Sigmoid colon (tissue), 6 donors: ENCODE measurements at regions not wholly inside any gene's neighbourhood (a gene's known extent, or its start where the extent isn't known, plus 50 kb on each side); places are given as distances from the start of the nearest gene placed in this dataset.

Experiments
- DNase-seq: peaks from one replicate; pipeline ENCODE4 v3.0.0-alpha.2; 2019
- H3K27ac ChIP-seq, 4 donors: fragments of 200-600 bp; sonication (generic); one replicate each; pipeline ENCODE4 v1.5.1; 2016 to 2019; ENCODE audit warnings: mild to moderate bottlenecking in 1 of 4
- H3K27me3 ChIP-seq, 3 donors: fragments of 200-600 bp; sonication (generic); one replicate each; pipeline ENCODE4 v1.5.1; 2019; ENCODE audit warnings: mild to moderate bottlenecking in 1 of 3
- H3K36me3 ChIP-seq, 4 donors: fragments of 200-600 bp; sonication (generic); one replicate each; pipeline ENCODE4 v1.5.1; 2016 to 2019
- H3K4me1 ChIP-seq, 4 donors: fragments of 200-600 bp; sonication (generic); one replicate each; pipeline ENCODE4 v1.5.1; 2017 to 2019
- H3K4me3 ChIP-seq, 4 donors: fragments of 200-600 bp; sonication (generic); one replicate each; pipeline ENCODE4 v1.5.1; 2017 to 2019; ENCODE audit warnings: mild to moderate bottlenecking in 2 of 4, moderate library complexity in 1 of 4
- H3K9me3 ChIP-seq, 4 donors: fragments of 200-600 bp in 3 of 4; sonication (generic) in 3 of 4; one replicate each; pipeline versions ENCODE4 v1.5.1 to v1.6.1; 2013 to 2019
- CTCF ChIP-seq, 4 experiments: fragments of 450-650 bp in 3 of 4; fragments of 200-600 bp in 1 of 4; IDR thresholded peaks; one replicate each; pipeline ENCODE4 v1.5.1; 2016 to 2019; ENCODE audit warnings: antibody characterized with exemption in 4 of 4, mild to moderate bottlenecking in 3 of 4, moderate library complexity in 2 of 4
- EP300 ChIP-seq, 4 donors: sonication (generic); formaldehyde crosslinking; IDR thresholded peaks; one replicate each; pipeline ENCODE4 v1.6.1; 2017; ENCODE audit warnings: antibody characterized with exemption in 4 of 4
- POLR2A ChIP-seq, 2 donors: fragments of 450-650 bp; IDR thresholded peaks; one replicate each; pipeline ENCODE4 v1.6.1; 2016; ENCODE audit warnings: antibody characterized with exemption in 2 of 2, mild to moderate bottlenecking in 2 of 2, moderate library complexity in 2 of 2
- POLR2AphosphoS5 ChIP-seq, 4 donors: sonication (generic); formaldehyde crosslinking; IDR thresholded peaks; one replicate each; pipeline ENCODE4 v1.6.1; 2017; ENCODE audit warnings: antibody characterized with exemption in 4 of 4
- WGBS, 2 donors: extraction: QIAGEN DNeasy Blood & Tissue Kit; methylation state at CpG; one replicate each; pipeline ENCODE4 v1.1.7; 2013; 5-methylcytosine and 5-hydroxymethylcytosine counted together
- intact Hi-C: fragments of 100-400 bp; cut with DNase I; formaldehyde crosslinking; loops from one replicate; pipeline ENCODE4 v1.15.1; 2023
- donor health status: healthy with polysubstance abuse.
- donor health status: healthy.

GRCh38 chr6:154888421-154889295, 106.5 kb upstream of the TIAM2 start:
- H3K4me1 ChIP-seq, result peaks cover 0 to 36% (median 31%) of the 10 kb centered on the region in 4 donors
- no peaks in the 10 kb centered on the region for H3K36me3 ChIP-seq
- H3K9me3 ChIP-seq, result no peaks in the 10 kb centered on the region
- H3K4me3 ChIP-seq, result no peak overlapping the region
- no peaks in the 10 kb centered on the region for H3K27me3 ChIP-seq
- no peak for DNase-seq
- WGBS, 2 donors, result 90 to 95% methylated on average over 6 of the region's 6 CpGs
- H3K27ac ChIP-seq, result peak overlapping the region in 3 of 4 donors; percentile 7 to 21 (median 9)
- intact Hi-C loops, result no loop called here
- TF ChIP-seq CTCF (IDR thresholded peaks at IDR 0.05) (no peak), EP300 (IDR thresholded peaks at IDR 0.05) (no peak), POLR2A (IDR thresholded peaks at IDR 0.05) (no peak), POLR2AphosphoS5 (IDR thresholded peaks at IDR 0.05) (no peak)

GRCh38 chr6:154890874-154891273, 104.2 kb upstream of the TIAM2 start:
- no peak for TF ChIP-seq EP300 (IDR thresholded peaks at IDR 0.05)
- TF ChIP-seq POLR2AphosphoS5 (IDR thresholded peaks at IDR 0.05), result no peak
- TF ChIP-seq CTCF (IDR thresholded peaks at IDR 0.05), result no peak
- no peak for TF ChIP-seq POLR2A (IDR thresholded peaks at IDR 0.05)
- H3K27me3 ChIP-seq, result no peaks in the 10 kb centered on the region
- no peak overlapping the region for H3K4me3 ChIP-seq
- intact Hi-C loops, result no loop called here
- no peak for DNase-seq
- H3K9me3 ChIP-seq, result no peaks in the 10 kb centered on the region
- H3K27ac ChIP-seq, result no peak overlapping the region
- no peaks in the 10 kb centered on the region for H3K36me3 ChIP-seq
- peaks cover 0 to 54% (median 49%) of the 10 kb centered on the region in 4 donors for H3K4me1 ChIP-seq
- 94 to 96% methylated on average over 3 of the region's 3 CpGs for WGBS, 2 donors

GRCh38 chr6:154891901-154892300, 103.2 kb upstream of the TIAM2 start:
- no peak for DNase-seq
- WGBS, 2 donors, result 79 to 91% methylated on average over 3 of the region's 3 CpGs
- H3K27ac ChIP-seq, result no peak overlapping the region
- H3K27me3 ChIP-seq, result no peaks in the 10 kb centered on the region
- H3K4me1 ChIP-seq, result peaks cover 0 to 58% (median 50%) of the 10 kb centered on the region in 4 donors
- H3K36me3 ChIP-seq, result no peaks in the 10 kb centered on the region
- no peak for TF ChIP-seq CTCF (IDR thresholded peaks at IDR 0.05)
- TF ChIP-seq EP300 (IDR thresholded peaks at IDR 0.05), result no peak
- TF ChIP-seq POLR2A (IDR thresholded peaks at IDR 0.05), result no peak
- TF ChIP-seq POLR2AphosphoS5 (IDR thresholded peaks at IDR 0.05), result no peak
- intact Hi-C loops, result no loop called here
- no peaks in the 10 kb centered on the region for H3K9me3 ChIP-seq
- no peak overlapping the region for H3K4me3 ChIP-seq

GRCh38 chr6:154893917-154894316, 101.2 kb upstream of the TIAM2 start:
- WGBS, 2 donors, result 75 to 78% methylated on average over 3 of the region's 3 CpGs
- intact Hi-C loops, result no loop called here
- no peak for DNase-seq
- Histone ChIP-seq H3K4me3 (no peak overlapping the region), H3K9me3 (no peaks in the 10 kb centered on the region), H3K27me3 (no peaks in the 10 kb centered on the region), H3K27ac (peak overlapping the region in 2 of 4 donors; percentile 36 to 49), H3K36me3 (no peaks in the 10 kb centered on the region), H3K4me1 (peaks cover 0 to 45% (median 40%) of the 10 kb centered on the region in 4 donors)
- TF ChIP-seq POLR2A (IDR thresholded peaks at IDR 0.05) (no peak), POLR2AphosphoS5 (IDR thresholded peaks at IDR 0.05) (peak in 1 of 4 donors; percentile 53)

- intact Hi-C loops, result no loop called here
- Histone ChIP-seq H3K27me3 (no peaks in the 10 kb centered on the region), H3K4me3 (no peak overlapping the region), H3K27ac (no peak overlapping the region), H3K4me1 (peaks cover 0 to 42% (median 36%) of the 10 kb centered on the region in 4 donors), H3K36me3 (no peaks in the 10 kb centered on the region), H3K9me3 (no peaks in the 10 kb centered on the region)
- WGBS, 2 donors, result 77 to 86% methylated on average over 4 of the region's 4 CpGs
- TF ChIP-seq POLR2AphosphoS5 (IDR thresholded peaks at IDR 0.05) (no peak), CTCF (IDR thresholded peaks at IDR 0.05) (no peak), POLR2A (IDR thresholded peaks at IDR 0.05) (no peak), EP300 (IDR thresholded peaks at IDR 0.05) (no peak)
- DNase-seq, result no peak
Measured at GRCh38 chr6:154894902-154895301, 100.2 kb upstream of the TIAM2 start.
